C1 segment of cervical spinal cord (tissue), 14 donors: ENCODE measurements at regions not wholly inside any gene's neighbourhood (a gene's known extent, or its start where the extent isn't known, plus 50 kb on each side); places are given as distances from the start of the nearest gene placed in this dataset.
"Not testable (repeated sequence)": the region's sequence is repeated elsewhere in the genome, so short reads cannot be mapped to it uniquely, and the experiment has no call there.

Source experiments
- DNase-seq, 14 donors: peaks; one replicate each; lab custom pipeline; 2025; lab: John Stamatoyannopoulos, UW

- DNase-seq, result no peak
Observed at GRCh38 chr11:69205743-69206612, 50.2 kb downstream of the SMIM38 start.

GRCh38 chr11:69206613-69206965 is 50.9 kb downstream of the SMIM38 start:
- DNase-seq, result not testable (repeated sequence)

- no peak for DNase-seq
Observed at GRCh38 chr11:69207165-69207889, 51.6 kb downstream of the SMIM38 start.

- no peak for DNase-seq
Observed at GRCh38 chr11:69208190-69209037, 52.7 kb downstream of the SMIM38 start.

- DNase-seq, result no peak
Observed at GRCh38 chr11:69209038-69209350, 53.3 kb downstream of the SMIM38 start.

GRCh38 chr11:69209421-69210309 is 53.9 kb downstream of the SMIM38 start:
- no peak for DNase-seq

GRCh38 chr11:69210310-69211035 is 54.7 kb downstream of the SMIM38 start:
- peak in 1 of 14 donors; percentile 19 for DNase-seq

GRCh38 chr11:69211540-69211919 is 55.8 kb downstream of the SMIM38 start:
- DNase-seq, result no peak

GRCh38 chr11:69211920-69212797 is 56.4 kb downstream of the SMIM38 start:
- peak in 1 of 14 donors; percentile 2 for DNase-seq

GRCh38 chr11:69212798-69213110 is 57.0 kb downstream of the SMIM38 start:
- DNase-seq, result no peak

GRCh38 chr11:69213316-69213715 is 57.6 kb downstream of the SMIM38 start:
- no peak for DNase-seq

- DNase-seq, result no peak
Observed at GRCh38 chr11:69213964-69214363, 58.2 kb downstream of the SMIM38 start.

GRCh38 chr11:69215216-69215615 is 59.5 kb downstream of the SMIM38 start:
- no peak for DNase-seq

GRCh38 chr11:69215784-69216415 is 60.2 kb downstream of the SMIM38 start:
- DNase-seq, result no peak

GRCh38 chr11:69216647-69217051 is 60.9 kb downstream of the SMIM38 start:
- peak in 2 of 14 donors; percentile 12 to 37 for DNase-seq

GRCh38 chr11:69217276-69218105 is 61.8 kb downstream of the SMIM38 start:
- peak in 9 of 14 donors; percentile 1 to 71 (median 31) for DNase-seq

- DNase-seq, result no peak
Observed at GRCh38 chr11:69218271-69218682, 62.5 kb downstream of the SMIM38 start.
